Endodermal cell (in vitro differentiated cells): ENCODE measurements at regions not wholly inside any gene's neighbourhood (a gene's known extent, or its start where the extent isn't known, plus 50 kb on each side); places are given as distances from the start of the nearest gene placed in this dataset.

Experiments
- DNase-seq: peaks from one replicate; pipeline ENCODE4 v3.0.0-alpha.2; 2017
- H3K27ac ChIP-seq: 2 replicates; pipeline ENCODE4 v1.5.1; 2013; ENCODE audit warnings: mild to moderate bottlenecking, low read depth, low read length, moderate library complexity
- H3K27me3 ChIP-seq: 2 replicates; pipeline ENCODE4 v1.6.1; 2013; ENCODE audit warnings: mild to moderate bottlenecking, low read length, moderate library complexity; ENCODE audit not compliant: insufficient read depth, control insufficient read depth, poor library complexity, severe bottlenecking
- H3K36me3 ChIP-seq: 2 replicates; pipeline ENCODE4 v1.7.0; 2013; ENCODE audit warnings: mild to moderate bottlenecking, low read length, moderate library complexity; ENCODE audit not compliant: control insufficient read depth, insufficient read depth
- H3K4me1 ChIP-seq: one replicate; pipeline ENCODE4 v1.7.0; 2013; ENCODE audit warnings: low read length; ENCODE audit not compliant: control insufficient read depth, insufficient read depth
- H3K4me3 ChIP-seq: 2 replicates; pipeline ENCODE4 v1.5.1; 2013; ENCODE audit warnings: mild to moderate bottlenecking, low read length, moderate library complexity
- H3K9ac ChIP-seq: 2 replicates; pipeline ENCODE4 v1.6.1; 2013; ENCODE audit warnings: mild to moderate bottlenecking, low read length, moderate library complexity; ENCODE audit not compliant: poor library complexity, severe bottlenecking; ENCODE audit errors: extremely low read depth
- H3K9me3 ChIP-seq: 2 replicates; pipeline ENCODE4 v1.6.1; 2013; ENCODE audit warnings: mild to moderate bottlenecking, low read length, moderate library complexity; ENCODE audit not compliant: control insufficient read depth
- H3K27ac Mint-ChIP-seq: 2 replicates; pipeline ENCODE4 v1.8.0; 2020; ENCODE audit warnings: mixed read lengths
- H3K27me3 Mint-ChIP-seq: 2 replicates; pipeline ENCODE4 v1.8.0; 2021; ENCODE audit warnings: mild to moderate bottlenecking, mixed read lengths; ENCODE audit not compliant: insufficient read depth
- H3K36me3 Mint-ChIP-seq: 2 replicates; pipeline ENCODE4 v1.8.0; 2020; ENCODE audit warnings: low read depth, mixed read lengths
- H3K4me1 Mint-ChIP-seq: 2 replicates; pipeline ENCODE4 v1.8.0; 2020; ENCODE audit warnings: mixed read lengths
- H3K4me3 Mint-ChIP-seq: 2 replicates; pipeline ENCODE4 v1.8.0; 2020; ENCODE audit warnings: mild to moderate bottlenecking, moderate library complexity, mixed read lengths
- H3K9me3 Mint-ChIP-seq: 2 replicates; pipeline ENCODE4 v1.8.0; 2020; ENCODE audit warnings: mild to moderate bottlenecking, mixed read lengths
- WGBS, 2 experiments: methylation state at CpG; one replicate each; pipeline versions ENCODE4 v1.1.5 to v1.1.7; 2013; ENCODE audit warnings: missing lambda C conversion rate in 2 of 2, mixed read lengths in 1 of 2; ENCODE audit not compliant: insufficient coverage in 1 of 2, insufficient read length in 1 of 2; 5-methylcytosine and 5-hydroxymethylcytosine counted together
- TF ChIP-seq, protein P1 (sequence below): fragments of 200-600 bp; sonication (generic); conservative IDR thresholded peaks from 2 replicates; pipeline ENCODE4 v1.5.0; 2021; ENCODE audit warnings: antibody characterized with exemption, mild to moderate bottlenecking

GRCh38 chr12:128163086-128163485 lies 103.9 kb upstream of the TMEM132C start:
- Mint-ChIP-seq H3K4me3 (no peak overlapping the region), H3K9me3 (no peaks in the 10 kb centered on the region), H3K27ac (no peak overlapping the region), H3K27me3 (no peaks in the 10 kb centered on the region), H3K4me1 (peaks cover 5% of the 10 kb centered on the region), H3K36me3 (no peaks in the 10 kb centered on the region)
- WGBS, 2 experiments, result 82 to 100% methylated on average over 2 to 5 of the region's 5 CpGs
- TF ChIP-seq, protein P1, sequence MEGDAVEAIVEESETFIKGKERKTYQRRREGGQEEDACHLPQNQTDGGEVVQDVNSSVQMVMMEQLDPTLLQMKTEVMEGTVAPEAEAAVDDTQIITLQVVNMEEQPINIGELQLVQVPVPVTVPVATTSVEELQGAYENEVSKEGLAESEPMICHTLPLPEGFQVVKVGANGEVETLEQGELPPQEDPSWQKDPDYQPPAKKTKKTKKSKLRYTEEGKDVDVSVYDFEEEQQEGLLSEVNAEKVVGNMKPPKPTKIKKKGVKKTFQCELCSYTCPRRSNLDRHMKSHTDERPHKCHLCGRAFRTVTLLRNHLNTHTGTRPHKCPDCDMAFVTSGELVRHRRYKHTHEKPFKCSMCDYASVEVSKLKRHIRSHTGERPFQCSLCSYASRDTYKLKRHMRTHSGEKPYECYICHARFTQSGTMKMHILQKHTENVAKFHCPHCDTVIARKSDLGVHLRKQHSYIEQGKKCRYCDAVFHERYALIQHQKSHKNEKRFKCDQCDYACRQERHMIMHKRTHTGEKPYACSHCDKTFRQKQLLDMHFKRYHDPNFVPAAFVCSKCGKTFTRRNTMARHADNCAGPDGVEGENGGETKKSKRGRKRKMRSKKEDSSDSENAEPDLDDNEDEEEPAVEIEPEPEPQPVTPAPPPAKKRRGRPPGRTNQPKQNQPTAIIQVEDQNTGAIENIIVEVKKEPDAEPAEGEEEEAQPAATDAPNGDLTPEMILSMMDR, result no peak
- H3K9ac ChIP-seq, result no peak overlapping the region
- no peaks in the 10 kb centered on the region for H3K27me3 ChIP-seq
- no peaks in the 10 kb centered on the region for H3K36me3 ChIP-seq
- H3K4me1 ChIP-seq, result no peaks in the 10 kb centered on the region
- no peak for DNase-seq
- no peak overlapping the region for H3K27ac ChIP-seq
- H3K9me3 ChIP-seq, result no peaks in the 10 kb centered on the region
- no peak overlapping the region for H3K4me3 ChIP-seq

- Mint-ChIP-seq H3K36me3 (no peaks in the 10 kb centered on the region), H3K27ac (no peak overlapping the region), H3K9me3 (no peaks in the 10 kb centered on the region), H3K4me3 (no peak overlapping the region), H3K27me3 (no peaks in the 10 kb centered on the region), H3K4me1 (peaks cover 5% of the 10 kb centered on the region)
- H3K9me3 ChIP-seq, result no peaks in the 10 kb centered on the region
- no peak overlapping the region for H3K4me3 ChIP-seq
- H3K9ac ChIP-seq, result no peak overlapping the region
- H3K27me3 ChIP-seq, result no peaks in the 10 kb centered on the region
- no peak overlapping the region for H3K27ac ChIP-seq
- TF ChIP-seq, protein P1, result no peak
- no peaks in the 10 kb centered on the region for H3K4me1 ChIP-seq
- WGBS, 2 experiments, result 75 to 89% methylated on average over 1 of the region's 1 CpG
- no peak for DNase-seq
- H3K36me3 ChIP-seq, result no peaks in the 10 kb centered on the region
These were observed 102.4 kb upstream of the TMEM132C start for GRCh38 chr12:128164533-128164932.

- Mint-ChIP-seq H3K4me3 (no peak overlapping the region), H3K9me3 (no peaks in the 10 kb centered on the region), H3K27me3 (no peaks in the 10 kb centered on the region), H3K36me3 (no peaks in the 10 kb centered on the region), H3K27ac (no peak overlapping the region), H3K4me1 (peaks cover 5% of the 10 kb centered on the region)
- DNase-seq, result no peak
- 98% methylated on average over 3 of the region's 3 CpGs; no CpG with 5 or more reads in 1 of the 2 experiments for WGBS, 2 experiments
- Histone ChIP-seq H3K9me3 (no peaks in the 10 kb centered on the region), H3K4me1 (no peaks in the 10 kb centered on the region), H3K36me3 (no peaks in the 10 kb centered on the region), H3K27me3 (no peaks in the 10 kb centered on the region), H3K9ac (no peak overlapping the region), H3K27ac (no peak overlapping the region), H3K4me3 (no peak overlapping the region)
- TF ChIP-seq, protein P1, result no peak
These were observed 101.6 kb upstream of the TMEM132C start for GRCh38 chr12:128165387-128165786.
